NCI-H446 (cell line): ENCODE measurements at regions not wholly inside any gene's neighbourhood (a gene's known extent, or its start where the extent isn't known, plus 50 kb on each side); places are given as distances from the start of the nearest gene placed in this dataset.

Experiments used
- DNase-seq, 2 experiments: peaks; one replicate each; lab custom pipeline; 2025; lab: John Stamatoyannopoulos, UW

DNA sequence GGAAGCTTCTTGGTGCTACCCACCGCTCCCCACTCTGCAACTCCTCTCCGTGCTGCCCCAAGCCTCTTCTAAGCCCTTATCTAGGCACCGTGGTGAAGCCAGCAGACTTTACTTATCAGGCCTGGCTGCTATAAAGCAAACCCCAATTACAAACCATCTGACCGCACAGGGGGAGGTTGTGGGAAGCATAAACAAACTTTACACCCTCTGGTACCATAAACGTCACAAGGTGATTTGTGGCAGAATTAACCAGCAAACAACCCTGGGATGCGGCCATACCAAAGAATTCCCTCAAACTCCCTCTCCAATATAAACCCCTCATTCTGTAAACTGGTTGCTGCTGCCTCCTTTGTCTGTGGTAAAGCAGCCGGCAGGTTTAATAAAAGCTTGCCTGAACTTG lies 55.2 kb downstream of the MAGEC2 start:
- no peak for DNase-seq

DNA sequence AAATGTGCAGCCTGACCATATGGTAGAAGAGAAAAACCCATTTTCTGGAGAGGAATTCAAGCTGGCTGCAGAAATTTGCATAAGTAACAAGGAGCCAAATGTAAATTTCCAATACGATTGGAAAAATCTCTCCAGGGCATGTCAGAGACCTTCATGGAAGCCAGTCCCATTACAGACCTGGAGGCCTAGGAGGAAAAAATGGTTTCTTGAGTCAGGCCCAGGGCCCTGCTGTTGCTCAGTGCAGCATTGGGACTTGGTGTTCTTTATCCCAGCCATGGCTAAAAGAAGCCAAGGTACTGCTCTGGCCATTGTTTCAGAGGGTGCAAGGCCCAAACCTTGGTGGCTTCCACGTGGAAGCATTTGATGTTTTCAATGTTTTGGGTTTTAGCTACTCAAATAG lies 70.6 kb downstream of the MAGEC2 start:
- no peak for DNase-seq

DNA sequence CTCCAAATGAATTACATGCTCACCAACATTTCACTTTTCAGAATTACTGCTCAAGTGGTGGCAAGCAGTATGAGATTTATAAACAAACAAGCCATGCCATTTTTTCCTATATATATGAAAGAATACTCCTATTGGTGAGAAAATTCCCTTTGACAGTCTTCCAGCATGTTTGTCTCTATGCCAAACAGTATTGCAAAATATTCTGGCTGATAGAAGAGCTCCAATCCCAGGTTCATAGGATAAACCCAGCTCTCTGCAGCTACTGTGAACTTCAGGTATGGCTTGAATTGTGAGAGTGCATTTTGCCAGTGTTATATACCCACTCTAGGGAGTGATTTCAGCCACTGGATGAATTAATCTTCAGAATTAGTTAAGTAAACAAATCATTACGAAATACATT lies 108.8 kb downstream of the MAGEC2 start:
- DNase-seq = no peak

DNA sequence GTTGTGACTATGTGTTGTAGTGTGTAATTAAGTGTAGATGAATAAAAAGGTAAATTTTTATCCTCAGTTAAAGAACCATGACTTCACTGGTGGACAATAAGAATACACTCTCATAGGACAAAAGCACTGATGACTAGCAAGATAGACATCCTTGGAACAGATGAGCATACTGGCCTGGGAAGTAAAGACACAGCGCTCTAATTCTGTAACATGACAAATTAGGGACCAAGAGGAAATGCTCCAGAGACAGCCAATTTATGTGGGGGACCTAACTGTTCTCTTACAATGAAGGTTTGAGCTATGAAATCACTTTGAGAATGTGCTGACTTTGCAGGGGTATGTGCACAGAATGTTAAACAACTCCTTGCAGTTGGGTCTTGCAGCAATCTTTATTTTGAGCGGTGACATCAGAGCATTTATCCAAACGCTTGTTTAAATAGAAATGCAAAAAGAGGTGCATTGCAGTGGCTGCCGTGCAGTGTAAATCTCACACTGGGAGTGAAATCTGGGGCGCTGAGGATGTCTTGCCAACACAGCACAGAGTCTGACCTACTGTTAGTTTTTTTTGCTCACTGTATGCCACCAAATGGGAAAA lies 109.3 kb downstream of the MAGEC2 start:
- DNase-seq = no peak

DNA sequence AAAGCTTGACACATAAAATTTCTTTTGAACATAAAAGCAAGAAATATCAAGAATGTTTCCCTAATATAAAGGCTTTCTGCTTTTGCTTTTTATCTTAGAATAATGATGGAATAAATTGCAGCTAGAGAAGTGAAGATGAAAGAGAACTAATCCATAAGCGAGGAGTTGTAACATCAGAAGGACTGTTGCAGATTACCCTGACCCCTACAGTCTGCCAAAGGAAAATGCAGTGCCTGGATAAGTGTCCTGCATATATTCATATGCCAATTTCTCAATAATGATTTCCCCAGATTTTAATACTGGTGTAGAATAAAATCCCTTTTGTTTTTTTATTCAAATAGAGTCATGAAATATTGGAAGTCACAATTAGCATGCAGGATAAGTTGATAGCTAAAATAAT lies 115.9 kb downstream of the MAGEC2 start:
- DNase-seq = no peak

DNA sequence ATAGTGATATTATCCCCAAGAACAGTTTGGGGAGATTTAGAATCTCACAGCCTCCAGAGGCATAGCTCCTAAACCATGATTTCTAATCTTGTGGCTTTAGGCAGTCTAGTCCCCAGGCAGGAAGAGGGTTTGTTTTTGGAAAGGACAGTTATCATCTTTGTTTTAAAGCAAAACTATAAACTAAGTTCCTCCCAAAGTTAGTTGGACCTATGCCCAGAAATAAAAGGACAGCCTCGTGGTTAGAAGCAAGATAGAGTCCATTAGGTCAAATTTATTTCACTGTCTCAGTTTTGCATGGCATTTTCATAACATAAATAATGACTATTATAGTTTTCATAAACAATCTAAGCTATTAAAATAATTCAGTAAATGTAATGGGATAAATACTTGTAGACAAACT lies 120.5 kb downstream of the MAGEC2 start:
- DNase-seq = no peak

DNA sequence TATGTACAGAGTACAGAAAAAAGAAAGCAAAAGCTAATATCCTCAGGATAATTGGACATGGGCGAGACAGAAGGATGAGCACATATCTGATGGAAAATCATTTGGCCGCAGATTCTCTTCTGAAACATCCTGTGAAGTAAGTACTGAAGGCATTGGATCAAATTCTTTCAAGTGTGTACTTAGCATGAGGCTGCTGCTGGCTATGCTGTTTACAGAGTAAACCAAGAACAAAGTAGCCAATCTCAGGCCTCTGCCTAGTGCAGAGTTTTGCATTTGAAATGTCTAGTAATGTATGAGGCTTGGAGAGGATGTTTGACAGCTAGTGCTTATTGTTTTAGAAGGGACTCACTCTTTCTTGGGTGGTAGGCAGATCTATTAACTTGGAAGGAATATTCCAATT lies 128.5 kb downstream of the MAGEC2 start:
- no peak for DNase-seq

DNA sequence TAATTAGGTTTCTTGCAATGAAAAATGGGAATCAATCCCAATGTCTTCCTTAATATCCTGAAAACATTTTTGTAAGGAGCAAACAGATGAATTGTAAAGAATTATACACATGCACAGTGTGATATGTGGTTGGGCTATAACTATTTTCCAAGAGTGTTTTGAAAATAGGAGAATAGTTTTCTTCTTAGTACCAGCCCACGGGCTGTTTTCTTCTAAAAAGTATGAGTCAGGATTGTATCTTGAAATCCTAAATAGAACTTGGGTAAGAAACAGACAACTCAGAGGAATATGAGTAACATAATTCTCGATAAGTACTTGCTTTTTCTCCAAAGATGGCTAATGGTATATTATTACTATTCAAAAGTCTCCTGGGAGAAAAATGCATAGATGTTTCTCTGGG lies 136.7 kb downstream of the MAGEC2 start:
- no peak for DNase-seq

DNA sequence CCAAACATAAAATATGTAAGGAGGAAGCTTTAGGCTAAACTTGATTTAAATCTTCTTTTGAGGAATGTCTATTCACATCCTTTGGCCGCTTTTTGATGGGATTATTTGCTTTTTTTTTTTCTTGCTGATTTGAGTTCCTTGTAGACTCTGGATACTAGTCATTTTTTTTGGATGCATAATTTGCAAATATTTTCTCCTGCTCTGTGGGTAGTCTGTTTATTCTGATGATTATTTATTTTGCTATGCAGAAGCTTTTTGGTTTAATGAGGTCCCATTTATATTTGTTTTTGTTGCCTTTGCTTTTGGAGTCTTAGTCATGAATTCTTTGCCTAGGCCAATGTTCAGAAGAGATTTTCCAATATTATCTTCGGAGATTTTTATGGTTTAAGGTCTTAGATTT lies 144.9 kb downstream of the MAGEC2 start:
- no peak for DNase-seq

DNA sequence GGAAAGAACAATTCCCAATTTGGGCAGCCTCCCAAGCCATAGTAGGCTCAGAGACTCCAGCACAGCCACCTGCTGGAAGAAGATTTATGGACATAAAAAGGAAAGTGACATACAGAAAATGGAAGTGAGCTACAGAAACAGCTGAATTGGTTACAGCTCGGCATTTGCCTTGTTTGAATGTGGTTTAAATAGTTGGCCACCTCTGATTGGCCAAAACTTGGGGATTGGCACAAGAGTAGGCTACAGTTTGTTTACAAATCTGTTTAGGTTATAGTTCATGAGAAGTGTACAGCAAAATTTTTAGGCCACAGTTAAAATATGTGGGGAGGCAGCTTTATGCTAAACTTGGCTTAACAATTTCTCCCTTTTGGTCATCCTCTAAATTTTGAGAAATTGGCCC lies 150.4 kb downstream of the MAGEC1 start:
- no peak for DNase-seq

DNA sequence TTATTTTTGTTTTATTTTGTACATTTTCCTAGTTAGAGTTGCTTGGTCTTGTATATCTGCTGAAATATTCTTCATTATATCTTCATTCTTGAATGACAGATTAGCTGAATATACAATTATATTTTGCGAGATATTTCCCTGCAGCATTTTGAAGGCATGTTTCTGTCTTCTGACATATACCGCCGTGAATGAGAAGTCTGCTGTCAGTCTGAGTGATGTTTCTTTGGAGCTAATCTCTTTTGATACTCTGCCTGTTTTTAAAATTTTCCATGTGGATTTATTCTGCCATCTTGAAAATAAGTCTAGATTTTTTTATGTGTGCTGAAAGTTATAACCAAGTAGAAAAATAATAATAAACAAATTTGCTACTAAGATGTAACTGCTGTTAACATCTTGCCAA lies 148.5 kb downstream of the MAGEC1 start:
- DNase-seq = no peak

DNA sequence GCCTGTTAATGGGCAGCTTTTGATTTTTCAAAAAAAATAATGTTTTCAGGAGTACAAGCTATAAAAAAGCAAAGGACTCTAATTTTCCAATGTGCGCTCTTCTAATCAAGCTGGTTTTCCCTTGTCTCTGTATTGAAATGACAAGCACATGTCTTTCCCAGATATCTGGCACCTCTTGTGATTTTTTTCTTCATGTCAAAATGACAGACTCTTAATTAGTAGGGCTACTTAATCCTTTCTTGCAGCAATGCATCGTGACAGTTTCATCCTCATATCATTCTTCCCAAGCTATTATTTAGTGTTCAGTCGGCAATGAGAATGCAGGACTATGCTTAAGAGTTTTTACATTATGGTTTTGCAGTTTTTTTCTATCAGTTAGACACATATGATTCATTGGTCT lies 139.5 kb downstream of the MAGEC1 start:
- no peak for DNase-seq

DNA sequence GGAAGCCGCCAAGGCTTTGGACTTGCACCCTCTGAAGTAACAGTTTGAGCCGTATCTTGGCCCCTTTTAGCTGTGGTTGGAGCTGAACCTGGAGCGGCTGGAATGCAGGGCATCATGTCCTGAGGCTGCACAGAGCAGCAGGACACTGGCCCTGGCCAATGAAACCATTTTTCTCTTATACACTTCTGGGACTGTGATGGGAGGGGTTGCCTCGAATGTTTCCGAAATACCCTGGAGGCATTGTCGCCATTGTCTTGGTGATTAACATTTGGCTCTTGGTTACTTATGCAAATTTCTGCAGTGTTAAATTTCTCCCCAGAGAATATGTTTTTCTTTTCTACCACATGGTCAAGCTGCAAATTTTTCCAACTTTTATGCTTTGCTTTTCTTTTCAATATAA lies 137.2 kb downstream of the MAGEC1 start:
- DNase-seq = no peak

DNA sequence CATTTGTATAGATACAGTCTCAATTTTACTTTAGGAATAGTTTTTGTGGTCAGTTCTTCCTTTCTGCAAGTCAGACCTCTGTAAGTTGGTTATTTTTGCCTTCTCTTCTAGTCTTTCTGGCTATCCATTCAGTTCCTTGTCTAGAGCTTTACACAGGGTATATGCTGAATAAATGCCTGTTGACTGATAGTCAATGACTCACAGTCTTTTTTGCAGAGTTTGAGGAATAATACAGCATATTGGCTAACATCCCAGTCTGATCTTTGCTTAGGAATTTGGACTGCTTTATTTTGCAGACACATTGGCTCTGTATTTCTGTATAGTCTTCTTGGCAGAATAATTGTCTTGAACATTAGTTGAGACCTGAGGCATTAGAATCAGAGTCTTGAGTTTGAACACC lies 132.4 kb downstream of the MAGEC1 start:
- peak in 1 of 2 experiments; percentile 5 for DNase-seq

DNA sequence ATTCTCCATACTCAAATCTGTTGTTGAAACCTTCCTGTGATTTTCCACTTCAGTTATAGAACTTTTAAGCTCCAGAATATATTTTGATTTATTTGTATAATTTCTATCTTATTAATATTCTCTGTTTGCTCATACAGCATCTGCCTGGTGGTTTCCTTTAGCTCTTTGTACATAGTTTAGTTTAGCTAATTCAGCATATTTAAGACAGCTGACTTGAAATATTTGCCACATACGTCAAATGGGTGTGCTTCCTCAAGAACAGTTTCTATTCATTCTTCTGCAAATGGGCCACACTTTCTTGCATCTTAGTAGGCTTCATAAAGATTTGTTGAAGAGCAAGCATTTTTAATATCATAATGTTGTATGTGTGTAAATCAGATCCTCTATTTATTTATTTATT lies 101.8 kb downstream of the MAGEC1 start:
- DNase-seq = no peak

DNA sequence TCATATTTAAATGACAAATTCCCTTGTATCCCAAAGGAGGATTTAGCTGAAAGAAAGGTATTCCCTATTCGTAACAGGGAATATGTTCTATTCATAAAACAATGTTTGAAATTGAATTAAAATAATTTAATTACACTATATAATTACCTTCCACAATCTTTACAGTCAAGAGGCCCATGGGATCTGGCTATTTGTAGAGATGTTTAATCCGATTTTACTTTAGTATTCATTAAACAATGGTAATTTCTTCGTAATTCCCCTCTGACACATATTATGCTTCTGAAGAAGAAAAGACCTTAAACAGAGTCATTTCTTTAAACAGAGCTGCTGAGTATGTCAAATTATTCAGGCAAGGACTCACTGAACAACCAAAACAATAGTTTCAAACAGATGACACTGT lies 98.8 kb downstream of the MAGEC1 start:
- DNase-seq = no peak

DNA sequence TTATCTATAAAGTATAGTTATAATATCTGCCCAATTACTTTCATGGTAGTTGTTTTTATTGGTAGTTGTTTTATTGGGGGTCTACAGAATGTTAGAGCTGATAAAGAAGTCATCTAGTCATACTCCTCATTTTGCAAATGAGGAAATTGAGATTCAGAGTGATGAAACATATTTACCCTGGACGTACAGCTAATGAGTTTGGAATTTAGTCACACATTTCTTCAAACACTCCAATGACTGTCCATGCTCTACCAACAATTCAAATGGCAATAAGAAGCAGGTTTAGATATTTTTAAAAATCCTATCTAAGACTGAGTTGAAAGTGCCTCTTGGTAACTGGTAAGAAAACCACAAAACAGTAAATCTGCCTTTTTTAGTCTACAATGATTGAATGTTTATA lies 98.2 kb downstream of the MAGEC1 start:
- no peak for DNase-seq

DNA sequence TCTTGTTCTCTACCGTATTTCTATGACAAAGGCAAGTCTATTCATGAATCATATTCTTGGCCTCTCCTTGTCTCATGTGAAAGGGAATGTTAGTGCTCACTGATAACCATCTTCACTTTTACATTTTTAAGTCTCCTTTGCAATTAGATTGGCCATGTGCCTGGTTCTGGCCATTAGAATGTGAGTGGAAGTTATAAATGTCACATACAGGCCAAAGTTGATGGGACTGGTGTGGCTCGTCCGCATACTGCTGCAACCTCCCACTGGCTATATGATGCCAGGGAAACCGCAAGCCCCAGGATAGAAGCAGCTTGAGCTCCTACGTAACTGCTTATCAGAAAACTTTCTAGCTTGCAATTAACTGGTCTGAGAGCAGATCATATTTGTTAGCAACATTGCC lies 86.1 kb downstream of the MAGEC1 start:
- DNase-seq = no peak

DNA sequence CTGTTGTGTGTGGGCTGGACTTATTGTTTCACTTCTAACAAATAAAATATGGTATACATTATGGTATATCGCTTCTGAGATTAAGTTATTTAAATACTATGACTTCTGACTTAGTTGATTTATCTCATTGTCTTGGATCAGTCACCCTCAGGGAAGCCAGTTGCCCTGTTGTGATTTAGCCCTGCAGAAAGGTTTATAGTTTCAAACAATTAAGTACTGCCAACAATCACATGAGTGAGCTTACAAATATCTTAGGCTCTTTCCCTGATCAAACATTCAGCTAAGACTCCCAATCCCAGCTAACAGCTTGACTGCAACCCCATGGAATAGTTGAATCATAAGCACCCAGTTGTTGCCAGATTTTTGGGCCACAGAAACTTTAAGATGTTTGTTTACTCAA lies 85.4 kb downstream of the MAGEC1 start:
- DNase-seq = no peak

DNA sequence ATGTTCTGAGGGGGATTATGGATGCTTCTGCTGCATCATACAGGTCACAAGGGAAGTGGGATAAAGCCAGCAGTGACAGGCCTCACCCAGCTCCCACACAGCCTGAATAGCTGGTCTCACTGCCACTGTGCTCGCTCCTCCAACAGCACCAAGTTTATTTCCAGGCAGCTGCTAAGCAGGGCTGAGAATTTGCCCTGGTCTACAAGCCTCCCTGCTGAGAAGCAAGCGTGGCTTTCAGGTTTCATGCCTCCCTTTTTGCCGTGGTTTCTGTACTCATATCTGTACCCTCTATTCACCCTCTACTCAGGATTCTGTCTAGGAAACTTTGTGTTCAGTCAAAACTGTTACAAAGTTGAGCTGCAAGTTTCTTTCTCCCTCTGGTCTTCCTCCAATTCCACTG lies 78.6 kb downstream of the MAGEC1 start:
- DNase-seq = no peak

DNA sequence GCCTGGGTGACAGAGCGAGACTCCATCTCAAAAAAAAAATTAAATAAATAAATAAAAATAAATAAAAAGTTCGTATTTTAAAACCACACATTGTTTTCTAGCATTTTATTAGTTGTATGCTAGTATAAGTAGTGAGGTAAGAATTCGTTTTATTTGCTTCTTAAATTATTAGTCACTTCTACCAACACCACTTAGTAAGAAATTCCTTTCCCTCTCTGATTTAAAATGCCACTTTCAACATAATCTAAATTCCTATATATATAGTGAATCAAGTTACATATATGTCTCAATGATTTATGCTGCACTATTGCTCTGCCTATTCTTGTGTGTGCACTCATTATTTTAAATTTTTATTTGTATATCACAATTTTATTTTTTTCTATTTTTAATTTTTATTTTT lies 72.1 kb downstream of the MAGEC1 start:
- no peak for DNase-seq

DNA sequence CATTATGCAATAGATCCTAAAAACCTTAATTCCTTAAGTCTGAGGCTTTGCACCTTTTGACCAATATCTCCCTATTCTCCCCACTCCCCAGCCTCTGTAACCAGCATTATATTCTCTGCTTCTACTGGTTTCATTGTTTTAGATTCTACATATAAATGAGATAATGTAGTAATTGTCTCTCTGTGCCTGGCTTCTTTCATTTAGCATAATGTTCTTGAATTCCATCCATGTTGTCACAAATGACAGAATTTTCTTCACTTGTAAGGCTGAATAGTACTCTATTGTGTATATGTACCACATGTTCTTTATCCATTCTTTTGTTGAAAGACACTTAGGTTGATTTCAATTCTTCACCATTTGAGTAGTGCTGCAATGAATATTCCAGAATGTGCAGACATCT lies 66.0 kb downstream of the MAGEC1 start:
- DNase-seq = no peak

DNA sequence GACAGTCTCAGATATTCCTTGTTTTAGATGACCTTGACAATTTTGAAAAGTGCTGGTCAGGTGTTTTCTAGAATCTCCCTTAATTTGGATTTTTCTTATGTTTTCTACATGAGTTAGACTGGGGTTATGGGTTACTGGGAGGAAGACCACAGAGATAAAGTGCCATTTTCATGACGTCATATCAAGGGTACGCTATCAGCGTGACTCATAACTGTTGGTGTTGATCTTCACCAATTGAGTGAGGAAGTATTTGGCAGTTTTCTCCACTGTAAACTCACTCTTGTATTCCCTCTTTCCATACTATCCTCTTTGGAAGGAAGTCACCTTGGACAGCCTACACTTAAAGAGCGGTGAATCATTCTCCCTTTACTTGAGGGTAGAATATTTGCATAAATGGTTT lies 56.9 kb downstream of the MAGEC1 start:
- no peak for DNase-seq
